HEK293 (cell line): ENCODE measurements at regions not wholly inside any gene's neighbourhood (a gene's known extent, or its start where the extent isn't known, plus 50 kb on each side); places are given as distances from the start of the nearest gene placed in this dataset.

ENCODE experiments used
- CTCF ChIA-PET: fragments of 350-600 bp; formaldehyde crosslinking; extraction: SDS; loops from one replicate; lab custom pipeline; 2021; ENCODE audit warnings: antibody characterized with exemption; lab: Yijun Ruan, JAX
- POLR2A ChIA-PET: fragments of 300-600 bp; formaldehyde crosslinking; extraction: SDS; loops from one replicate; lab custom pipeline; 2020; ENCODE audit warnings: antibody characterized with exemption, inconsistent platforms; lab: Yijun Ruan, JAX
- H3K27ac ChIP-seq: fragments of 200-500 bp; sonication (Bioruptor generic); 2 replicates; pipeline ENCODE4 v1.5.1; 2014; ENCODE audit warnings: low read depth, low read length, control low read depth, inconsistent platforms; ENCODE audit errors: extremely low read depth
- H3K36me3 ChIP-seq, 2 experiments: fragments of 200-500 bp in 1 of 2; sonication (Bioruptor generic) in 1 of 2; 1 replicate in 1 of 2; 2 replicates in 1 of 2; pipeline ENCODE4 v1.5.1; 2014 to 2017; ENCODE audit warnings: inconsistent platforms in 2 of 2, low read length in 2 of 2; ENCODE audit not compliant: control insufficient read depth in 2 of 2, insufficient read depth in 1 of 2
- H3K4me1 ChIP-seq: fragments of 200-500 bp; sonication (Bioruptor generic); 2 replicates; pipeline ENCODE4 v1.5.1; 2014; ENCODE audit warnings: mild to moderate bottlenecking, low read length, inconsistent platforms; ENCODE audit not compliant: control insufficient read depth, insufficient read depth
- H3K4me3 ChIP-seq: 2 replicates; pipeline ENCODE4 v1.5.1; 2011; ENCODE audit warnings: low read depth, mild to moderate bottlenecking, control low read depth, low read length, moderate library complexity
- H3K9me3 ChIP-seq: fragments of 200-500 bp; sonication (Bioruptor generic); 2 replicates; pipeline ENCODE4 v1.5.1; 2014; ENCODE audit warnings: low read depth, low read length, inconsistent platforms; ENCODE audit not compliant: control insufficient read depth, insufficient read depth
- CTCF ChIP-seq: fragments of 450-650 bp; formaldehyde crosslinking; IDR thresholded peaks from 2 replicates; pipeline ENCODE4 v1.5.1; 2016; ENCODE audit warnings: missing biosample characterization, missing genetic modification characterization
- KLF1 ChIP-seq: fragments of 450-650 bp; formaldehyde crosslinking; IDR thresholded peaks from 2 replicates; pipeline ENCODE4 v1.5.1; 2016; ENCODE audit warnings: missing biosample characterization, missing genetic modification characterization
- OVOL3 ChIP-seq: fragments of 450-650 bp; formaldehyde crosslinking; IDR thresholded peaks from 2 replicates; pipeline ENCODE4 v1.5.1; 2016; ENCODE audit warnings: missing biosample characterization, missing genetic modification characterization
- TRIM28 ChIP-seq: IDR thresholded peaks from 2 replicates; pipeline ENCODE4 v1.6.1; 2011; ENCODE audit warnings: low read length, control low read depth, borderline replicate concordance
- ZBTB20 ChIP-seq: fragments of 450-650 bp; formaldehyde crosslinking; IDR thresholded peaks from 2 replicates; pipeline ENCODE4 v1.5.1; 2016; ENCODE audit warnings: missing biosample characterization, missing genetic modification characterization
- ZBTB26 ChIP-seq: fragments of 450-650 bp; formaldehyde crosslinking; optimal IDR thresholded peaks from 2 replicates; pipeline ENCODE3; 2016; ENCODE audit warnings: missing biosample characterization, mild to moderate bottlenecking, missing genetic modification characterization
- ZNF10 ChIP-seq: fragments of 450-650 bp; formaldehyde crosslinking; IDR thresholded peaks from 2 replicates; pipeline ENCODE4 v1.5.1; 2017; ENCODE audit warnings: missing biosample characterization, missing genetic modification characterization
- ZNF121 ChIP-seq: fragments of 450-650 bp; formaldehyde crosslinking; IDR thresholded peaks from 2 replicates; pipeline ENCODE4 v1.5.1; 2016; ENCODE audit warnings: missing biosample characterization, missing genetic modification characterization
- ZNF133 ChIP-seq: fragments of 450-650 bp; formaldehyde crosslinking; IDR thresholded peaks from 2 replicates; pipeline ENCODE4 v1.5.1; 2016; ENCODE audit warnings: missing biosample characterization, missing genetic modification characterization
- ZNF155 ChIP-seq: fragments of 450-650 bp; formaldehyde crosslinking; IDR thresholded peaks from 2 replicates; pipeline ENCODE4 v1.5.1; 2016; ENCODE audit warnings: missing biosample characterization, missing genetic modification characterization
- ZNF184 ChIP-seq: fragments of 450-650 bp; IDR thresholded peaks from 2 replicates; pipeline ENCODE4 v1.5.1; 2018; ENCODE audit warnings: missing biosample characterization, mild to moderate bottlenecking, missing genetic modification characterization
- ZNF202 ChIP-seq: fragments of 450-650 bp; formaldehyde crosslinking; IDR thresholded peaks from 2 replicates; pipeline ENCODE4 v1.5.1; 2016; ENCODE audit warnings: missing biosample characterization, missing genetic modification characterization, borderline replicate concordance
- ZNF214 ChIP-seq: fragments of 450-650 bp; formaldehyde crosslinking; IDR thresholded peaks from 2 replicates; pipeline ENCODE4 v1.5.1; 2017; ENCODE audit warnings: missing biosample characterization, mild to moderate bottlenecking, missing genetic modification characterization, borderline replicate concordance
- ZNF248 ChIP-seq: fragments of 450-650 bp; formaldehyde crosslinking; IDR thresholded peaks from 2 replicates; pipeline ENCODE4 v1.5.1; 2017; ENCODE audit warnings: missing biosample characterization, missing genetic modification characterization
- ZNF26 ChIP-seq: fragments of 450-650 bp; formaldehyde crosslinking; IDR thresholded peaks from 2 replicates; pipeline ENCODE4 v1.5.1; 2016; ENCODE audit warnings: missing biosample characterization, missing genetic modification characterization
- ZNF37A ChIP-seq: fragments of 450-650 bp; IDR thresholded peaks from 2 replicates; pipeline ENCODE4 v1.5.1; 2018; ENCODE audit warnings: missing biosample characterization, missing genetic modification characterization
- ZNF426 ChIP-seq: fragments of 450-650 bp; formaldehyde crosslinking; IDR thresholded peaks from 2 replicates; pipeline ENCODE4 v1.5.1; 2017; ENCODE audit warnings: missing biosample characterization, missing genetic modification characterization, mild to moderate bottlenecking, inconsistent platforms, moderate library complexity
- ZNF488 ChIP-seq: fragments of 450-650 bp; formaldehyde crosslinking; IDR thresholded peaks from 2 replicates; pipeline ENCODE4 v1.5.1; 2016; ENCODE audit warnings: missing biosample characterization, missing genetic modification characterization
- ZNF596 ChIP-seq: fragments of 450-650 bp; IDR thresholded peaks from 2 replicates; pipeline ENCODE4 v1.5.0; 2018; ENCODE audit warnings: missing biosample characterization, mild to moderate bottlenecking, missing genetic modification characterization, moderate library complexity
- ZNF623 ChIP-seq: fragments of 450-650 bp; formaldehyde crosslinking; IDR thresholded peaks from 2 replicates; pipeline ENCODE4 v1.5.1; 2016; ENCODE audit warnings: missing biosample characterization, missing genetic modification characterization
- ZNF670 ChIP-seq: fragments of 450-650 bp; formaldehyde crosslinking; IDR thresholded peaks from 2 replicates; pipeline ENCODE4 v1.5.1; 2016; ENCODE audit warnings: missing biosample characterization, missing genetic modification characterization, low read depth
- ZNF704 ChIP-seq: fragments of 450-650 bp; formaldehyde crosslinking; IDR thresholded peaks from 2 replicates; pipeline ENCODE4 v1.5.1; 2016; ENCODE audit warnings: missing biosample characterization, missing genetic modification characterization
- ZSCAN16 ChIP-seq: fragments of 450-650 bp; formaldehyde crosslinking; IDR thresholded peaks from 2 replicates; pipeline ENCODE4 v1.5.1; 2016; ENCODE audit warnings: missing biosample characterization, missing genetic modification characterization
- ZSCAN23 ChIP-seq: fragments of 450-650 bp; formaldehyde crosslinking; IDR thresholded peaks from 2 replicates; pipeline ENCODE4 v1.5.1; 2016; ENCODE audit warnings: missing biosample characterization, missing genetic modification characterization
- ZSCAN5A ChIP-seq: fragments of 450-650 bp; formaldehyde crosslinking; IDR thresholded peaks from 2 replicates; pipeline ENCODE4 v1.5.1; 2016; ENCODE audit warnings: missing biosample characterization, missing genetic modification characterization
- ZXDB ChIP-seq: fragments of 450-650 bp; formaldehyde crosslinking; IDR thresholded peaks from 2 replicates; pipeline ENCODE4 v1.5.1; 2016; ENCODE audit warnings: missing biosample characterization, missing genetic modification characterization

- TF ChIP-seq ZNF623 (tag by site-specific recombination) (no peak), ZBTB26 (tag by site-specific recombination) (no peak)
These were observed 235.7 kb downstream of the SATB1 start (continued) for GRCh38 chr3:18189282-18190050.

- TF ChIP-seq ZNF121 (tag by site-specific recombination) (no peak), ZNF26 (no peak), ZNF248 (tag by site-specific recombination) (no peak), ZNF155 (tag by site-specific recombination) (no peak), ZNF214 (tag by site-specific recombination) (no peak), ZNF426 (tag by site-specific recombination) (no peak), ZNF10 (tag by site-specific recombination) (no peak), ZBTB20 (tag by site-specific recombination) (no peak), TRIM28 (no peak), ZSCAN5A (no peak), KLF1 (tag by site-specific recombination) (no peak), ZNF133 (tag by site-specific recombination) (no peak)
- Histone ChIP-seq H3K27ac (no peak overlapping the region), H3K36me3 (no peaks in the 10 kb centered on the region), H3K4me3 (no peak overlapping the region), H3K4me1 (no peaks in the 10 kb centered on the region), H3K9me3 (no peaks in the 10 kb centered on the region)
- POLR2A ChIA-PET: no interaction called here
- CTCF ChIA-PET: no interaction called here
These were observed 236.6 kb downstream of the SATB1 start for GRCh38 chr3:18188491-18188890.

GRCh38 chr3:18185624-18186023 lies 239.5 kb downstream of the SATB1 start:
- no peaks in the 10 kb centered on the region for H3K4me1 ChIP-seq
- H3K4me3 ChIP-seq: no peak overlapping the region
- no peaks in the 10 kb centered on the region for H3K9me3 ChIP-seq
- H3K36me3 ChIP-seq: no peaks in the 10 kb centered on the region
- ChIA-PET CTCF (no interaction called here), POLR2A (no interaction called here)
- no peak for TF ChIP-seq CTCF (tag by site-specific recombination)
- no peak for TF ChIP-seq ZXDB (tag by site-specific recombination)
- no peak for TF ChIP-seq ZNF184
- no peak for TF ChIP-seq OVOL3 (tag by site-specific recombination)
- no peak for TF ChIP-seq ZSCAN16 (tag by site-specific recombination)
- TF ChIP-seq ZNF596 (tag by site-specific recombination): no peak
- TF ChIP-seq ZSCAN23 (tag by site-specific recombination): no peak
- no peak for TF ChIP-seq ZNF202
- TF ChIP-seq ZNF670 (tag by site-specific recombination): no peak
- no peak for TF ChIP-seq ZNF704 (tag by site-specific recombination)
- no peak for TF ChIP-seq ZNF37A (tag by site-specific recombination)
- TF ChIP-seq ZNF488 (tag by site-specific recombination): no peak
- no peak overlapping the region for H3K27ac ChIP-seq
